OCI-LY7 (cell line): ENCODE measurements at regions not wholly inside any gene's neighbourhood (a gene's known extent, or its start where the extent isn't known, plus 50 kb on each side); places are given as distances from the start of the nearest gene placed in this dataset.

Source experiments
- BruUV-seq: library from RNA; stranded (reverse); fragments of 400-500 nt; replicated peaks from 2 replicates; lab custom pipeline; 2021; lab: Mats Ljungman, UMichigan
- CTCF ChIA-PET: fragments of 300-600 bp; sonication (Branson Sonifier 250); formaldehyde crosslinking; loops from one replicate; lab custom pipeline; 2022; ENCODE audit warnings: antibody characterized with exemption; ENCODE audit not compliant: unreplicated experiment; lab: Charles Lee
- POLR2A ChIA-PET: fragments of 300-600 bp; sonication (Branson Sonifier 250); formaldehyde crosslinking; loops from one replicate; lab custom pipeline; 2022; ENCODE audit warnings: antibody characterized with exemption; lab: Charles Lee
- DNase-seq: peaks from one replicate; pipeline ENCODE4 v3.0.0-alpha.2; 2015; ENCODE audit warnings: low spot score
- H2AFZ ChIP-seq: fragments of 200-600 bp; sonication (generic), shearing (Covaris generic); 2 replicates; pipeline ENCODE4 v1.6.1; 2014; ENCODE audit warnings: mild to moderate bottlenecking, antibody characterized with exemption, low read length, moderate library complexity
- H3K27ac ChIP-seq: fragments of 200-600 bp; sonication (generic); 2 replicates; pipeline ENCODE4 v1.5.1; 2014; ENCODE audit warnings: mixed run types, low read depth, mild to moderate bottlenecking, moderate library complexity, low read length, inconsistent platforms; ENCODE audit not compliant: poor library complexity, severe bottlenecking
- H3K36me3 ChIP-seq: fragments of 200-600 bp; sonication (generic); 2 replicates; pipeline ENCODE4 v1.6.1; 2014; ENCODE audit warnings: mild to moderate bottlenecking, antibody characterized with exemption, low read length, moderate library complexity, mixed read lengths; ENCODE audit not compliant: insufficient read depth
- H3K4me1 ChIP-seq: fragments of 200-600 bp; sonication (generic); 2 replicates; pipeline ENCODE4 v1.5.1; 2014; ENCODE audit warnings: mild to moderate bottlenecking, low read length; ENCODE audit not compliant: insufficient read depth, poor library complexity, severe bottlenecking
- H3K4me2 ChIP-seq: fragments of 200-600 bp; sonication (generic); 2 replicates; pipeline ENCODE4 v1.6.1; 2014; ENCODE audit warnings: mild to moderate bottlenecking, low read length
- H3K4me3 ChIP-seq: fragments of 200-600 bp; sonication (generic); 2 replicates; pipeline ENCODE4 v1.5.1; 2014; ENCODE audit warnings: mild to moderate bottlenecking, low read depth, low read length; ENCODE audit not compliant: poor library complexity, severe bottlenecking
- H3K79me2 ChIP-seq: fragments of 200-600 bp; sonication (generic); 2 replicates; pipeline ENCODE4 v1.6.1; 2016; ENCODE audit warnings: low read depth, mild to moderate bottlenecking, low read length, moderate library complexity, mixed read lengths; ENCODE audit not compliant: insufficient read depth
- H3K9me2 ChIP-seq: fragments of 200-600 bp; sonication (generic); 2 replicates; pipeline ENCODE4 v1.6.1; 2016; ENCODE audit warnings: mild to moderate bottlenecking, low read length, mixed read lengths; ENCODE audit not compliant: insufficient read depth
- H3K9me3 ChIP-seq: fragments of 200-600 bp; sonication (generic); 2 replicates; pipeline ENCODE4 v1.6.1; 2014; ENCODE audit warnings: mild to moderate bottlenecking, mixed run types, low read length, mixed read lengths
- H4K20me1 ChIP-seq: fragments of 200-600 bp; sonication (generic); 2 replicates; pipeline ENCODE4 v1.6.1; 2014; ENCODE audit warnings: mild to moderate bottlenecking, antibody characterized with exemption, low read length, moderate library complexity, mixed read lengths; ENCODE audit not compliant: insufficient read depth
- CTCF ChIP-seq: fragments of 200-600 bp; sonication (generic); conservative IDR thresholded peaks from 2 replicates; pipeline ENCODE4 v1.5.1; 2014; ENCODE audit warnings: mild to moderate bottlenecking, antibody characterized with exemption, low read length, moderate library complexity, mixed read lengths
- EZH2phosphoT487 ChIP-seq: fragments of 200-600 bp; sonication (generic); IDR thresholded peaks from 2 replicates; pipeline ENCODE4 v1.6.1; 2018; ENCODE audit warnings: low read depth, borderline replicate concordance, mild to moderate bottlenecking, mixed run types, antibody characterized with exemption, low read length, moderate library complexity, mixed read lengths
- intact Hi-C: fragments of 100-400 bp; cut with micrococcal nuclease; formaldehyde crosslinking; loops from one replicate; pipeline ENCODE4 v1.10.0; 2022; ENCODE audit not compliant: unreplicated experiment

GRCh38 chrX:148134578-148134977, 153.4 kb downstream of the FMR1NB start:
- Histone ChIP-seq H4K20me1 (no peaks in the 10 kb centered on the region), H3K9me2 (no peaks in the 10 kb centered on the region; the same call in 1 of the 2 replicates), H3K4me2 (no peak overlapping the region), H3K9me3 (no peaks in the 10 kb centered on the region), H3K4me1 (peaks cover 14% of the 10 kb centered on the region), H3K79me2 (no peaks in the 10 kb centered on the region), H3K27ac (no peak overlapping the region), H3K36me3 (no peaks in the 10 kb centered on the region), H2AFZ (no peak overlapping the region), H3K4me3 (no peak overlapping the region)
- no TSS peak for BruUV-seq
- intact Hi-C loops: loop anchor here (5.0 kb wide), 2 partner anchors 248 to 368 kb away; partner anchors contain the start of gene AFF2
- CTCF ChIA-PET: interaction anchor here (0.6 kb wide), 1 partner anchor 84 kb away, joined by 3 read pairs; no protein-coding TSS in a partner anchor
- no peak for TF ChIP-seq EZH2phosphoT487
- peak; percentile 31; the same call in 1 of the 2 replicates for TF ChIP-seq CTCF
- POLR2A ChIA-PET: interaction anchor here (1.3 kb wide), 1 partner anchor 407 kb away, joined by 3 read pairs; no protein-coding TSS in a partner anchor
- DNase-seq: peak; percentile 5

GRCh38 chrX:148135738-148136137, 154.6 kb downstream of the FMR1NB start:
- no TSS peak for BruUV-seq
- CTCF ChIA-PET: no interaction called here

More at GRCh38 chrX:148135738-148136137, 154.6 kb downstream of the FMR1NB start:
- H3K79me2 ChIP-seq: no peaks in the 10 kb centered on the region
- DNase-seq: no peak
- H4K20me1 ChIP-seq: no peaks in the 10 kb centered on the region
- no peak overlapping the region for H3K4me2 ChIP-seq
- intact Hi-C loops: no loop called here
- no peak overlapping the region for H3K4me3 ChIP-seq
- no peaks in the 10 kb centered on the region for H3K36me3 ChIP-seq
- POLR2A ChIA-PET: interaction anchor here (0.7 kb wide), 2 partner anchors 474 to 871 kb away, joined by 3 read pairs; no protein-coding TSS in a partner anchor
- no peak overlapping the region for H2AFZ ChIP-seq
- no peak for TF ChIP-seq CTCF
- no peak for TF ChIP-seq EZH2phosphoT487
- H3K9me3 ChIP-seq: no peaks in the 10 kb centered on the region
- no peaks in the 10 kb centered on the region; the same call in 1 of the 2 replicates for H3K9me2 ChIP-seq
- no peak overlapping the region for H3K27ac ChIP-seq
- peaks cover 14% of the 10 kb centered on the region for H3K4me1 ChIP-seq
